ENCODE measurements at regions not wholly inside any gene's neighbourhood (a gene's known extent, or its start where the extent isn't known, plus 50 kb on each side); places are given as distances from the start of the nearest gene placed in this dataset.
"Not testable (repeated sequence)": the region's sequence is repeated elsewhere in the genome, so short reads cannot be mapped to it uniquely, and the experiment has no call there.

DNA sequence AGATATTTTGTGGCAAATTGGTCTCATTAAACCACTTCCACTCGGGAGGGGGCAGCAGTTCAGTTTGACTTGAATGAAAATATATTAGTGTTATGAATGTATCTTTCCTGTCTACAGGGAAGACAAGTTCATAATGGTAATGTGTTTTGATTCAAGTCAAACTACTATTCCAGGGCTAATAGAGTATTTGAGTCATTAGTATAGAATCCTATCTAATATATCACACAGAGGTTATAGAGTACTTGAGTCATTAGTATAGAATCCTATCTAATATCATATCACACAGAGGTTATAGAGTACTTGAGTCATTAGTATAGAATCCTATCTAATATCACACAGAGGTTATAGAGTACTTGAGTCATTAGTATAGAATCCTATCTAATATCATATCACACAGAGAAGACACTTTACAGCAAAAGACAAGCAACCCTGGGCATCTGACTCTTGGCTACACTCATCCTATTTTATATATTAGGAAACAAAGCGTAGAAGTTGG is 199.7 kb upstream of the MAGI2 start:
- no peak for DNase-seq (ENCODE audit: low read depth in 2 of 3, low spot score in 1 of 3)

- no peak for DNase-seq (ENCODE audit: low read depth in 2 of 3, low spot score in 1 of 3)
These were observed 199.2 kb upstream of the MAGI2 start for GRCh38 chr7:79652619-79653018.

- DNase-seq (ENCODE audit: low read depth in 2 of 3, low spot score in 1 of 3) = no peak
These were observed 194.2 kb upstream of the MAGI2 start for GRCh38 chr7:79647711-79648110.

GRCh38 chr7:79646278-79646677 is 192.8 kb upstream of the MAGI2 start:
- DNase-seq (ENCODE audit: low read depth in 2 of 3, low spot score in 1 of 3) = no peak

DNA sequence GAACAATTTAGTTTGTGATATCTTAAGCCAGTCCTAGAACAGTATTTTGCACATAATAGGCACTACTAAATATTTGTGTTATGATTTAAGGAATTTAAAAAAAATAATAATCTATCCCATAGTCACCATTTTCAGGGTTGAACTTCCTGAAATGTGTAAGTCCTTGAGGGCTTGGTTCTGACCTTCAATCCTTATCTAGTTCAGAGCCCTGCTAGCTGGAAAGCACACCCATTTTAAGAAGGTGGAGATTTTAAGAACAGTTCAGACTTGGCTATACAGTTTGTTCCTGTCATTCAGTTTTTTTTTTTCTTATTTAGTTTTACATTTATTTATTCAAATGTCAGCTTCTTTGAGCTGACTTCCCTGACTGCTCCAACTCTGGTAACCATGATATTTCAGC is 183.4 kb upstream of the MAGI2 start:
- no peak for DNase-seq (ENCODE audit: low read depth in 2 of 3, low spot score in 1 of 3)

DNA sequence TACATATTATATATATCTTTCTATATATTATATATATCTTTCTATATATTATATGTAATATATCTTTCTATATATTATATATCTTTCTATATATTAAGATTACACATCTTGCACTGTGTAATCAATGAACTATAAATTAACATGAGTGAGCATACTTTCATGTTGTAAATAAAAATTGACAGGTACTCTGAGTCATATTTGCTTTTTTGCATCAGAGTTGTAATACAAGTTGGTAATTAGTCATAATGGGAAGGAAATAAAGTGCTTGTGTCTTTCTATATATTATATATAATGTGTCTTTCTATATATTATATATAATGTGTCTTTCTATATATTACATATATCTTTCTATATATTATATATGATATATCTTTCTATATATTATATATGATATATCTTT is 172.5 kb upstream of the MAGI2 start:
- not testable (repeated sequence) for DNase-seq (ENCODE audit: low read depth in 2 of 3, low spot score in 1 of 3)

DNA sequence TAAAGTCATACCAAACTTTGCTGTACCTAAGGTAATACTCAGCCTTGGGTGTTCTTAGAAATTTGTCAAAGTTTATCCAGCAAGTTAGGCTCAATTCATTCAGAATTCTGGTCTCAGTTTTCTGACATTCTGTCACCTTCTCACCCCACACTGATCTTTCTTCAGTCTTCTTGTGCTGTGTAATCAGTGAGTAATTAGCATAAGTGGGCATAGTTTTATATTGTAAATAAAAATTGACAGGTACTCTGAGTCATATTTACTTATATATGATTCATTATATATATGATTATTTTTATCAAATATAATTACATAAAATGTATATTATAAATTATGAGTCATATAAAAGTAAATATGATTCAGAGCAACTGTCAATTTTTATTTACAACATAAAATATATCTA is 170.9 kb upstream of the MAGI2 start:
- no peak for DNase-seq (ENCODE audit: low read depth in 2 of 3, low spot score in 1 of 3)

DNA sequence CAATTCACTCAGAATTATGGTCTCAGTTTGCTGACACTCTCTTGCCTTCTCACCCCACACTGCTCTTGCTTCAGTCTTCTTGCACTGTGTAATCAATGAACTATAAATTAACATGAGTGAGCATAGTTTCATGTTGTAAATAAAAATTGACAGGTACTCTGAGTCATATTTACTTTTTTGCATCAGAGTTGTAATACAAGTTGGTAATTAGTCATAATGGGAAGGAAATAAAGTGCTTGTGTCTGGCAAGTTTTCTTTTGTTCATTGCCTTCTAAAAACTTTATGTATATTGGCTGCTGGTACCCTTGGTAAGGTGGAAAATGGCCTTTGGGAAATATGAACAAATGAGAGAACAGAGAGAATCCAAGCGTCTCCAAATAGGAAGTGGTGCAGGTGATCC is 169.3 kb upstream of the MAGI2 start:
- DNase-seq (ENCODE audit: low read depth in 2 of 3, low spot score in 1 of 3) = no peak

DNA sequence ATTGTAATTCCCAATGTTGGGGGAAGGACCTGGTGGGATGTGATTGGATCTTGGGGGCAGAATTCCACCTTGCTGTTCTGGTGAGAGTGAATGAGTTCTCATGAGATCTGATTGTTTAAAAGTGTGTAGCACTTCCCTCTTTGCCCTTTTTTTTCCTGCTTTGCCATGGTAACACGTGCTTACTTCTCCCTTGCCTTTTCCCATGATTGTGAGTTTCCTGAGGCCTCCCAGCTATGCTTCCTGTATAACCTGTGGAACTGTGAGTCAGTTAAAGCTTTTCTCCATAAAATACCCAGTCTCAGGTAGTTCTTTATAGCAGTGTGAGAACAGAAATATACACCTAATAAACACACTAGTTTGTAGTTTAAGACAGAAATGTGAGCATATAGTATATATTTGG is 166.8 kb upstream of the MAGI2 start:
- DNase-seq (ENCODE audit: low read depth in 2 of 3, low spot score in 1 of 3) = no peak

DNA sequence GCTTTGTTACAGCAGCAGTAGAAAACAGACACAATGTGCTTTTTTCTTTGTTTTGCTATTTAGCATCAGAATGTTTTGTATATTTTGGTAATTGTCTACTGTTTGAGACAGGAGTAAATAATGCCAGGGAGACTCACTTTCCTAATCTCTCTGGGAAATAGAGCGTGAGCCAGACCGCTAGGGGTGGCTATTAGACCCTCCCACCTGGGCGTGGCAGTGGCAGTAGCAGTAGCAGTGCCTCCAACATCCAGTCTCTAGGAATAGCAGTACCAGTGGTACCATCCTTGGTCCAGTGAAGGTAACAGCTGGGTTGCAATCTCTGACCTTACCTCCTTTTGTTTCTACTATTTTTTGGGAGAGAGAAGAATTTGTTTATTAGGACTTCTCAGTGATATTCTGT is 165.7 kb upstream of the MAGI2 start:
- no peak for DNase-seq (ENCODE audit: low read depth in 2 of 3, low spot score in 1 of 3)

DNA sequence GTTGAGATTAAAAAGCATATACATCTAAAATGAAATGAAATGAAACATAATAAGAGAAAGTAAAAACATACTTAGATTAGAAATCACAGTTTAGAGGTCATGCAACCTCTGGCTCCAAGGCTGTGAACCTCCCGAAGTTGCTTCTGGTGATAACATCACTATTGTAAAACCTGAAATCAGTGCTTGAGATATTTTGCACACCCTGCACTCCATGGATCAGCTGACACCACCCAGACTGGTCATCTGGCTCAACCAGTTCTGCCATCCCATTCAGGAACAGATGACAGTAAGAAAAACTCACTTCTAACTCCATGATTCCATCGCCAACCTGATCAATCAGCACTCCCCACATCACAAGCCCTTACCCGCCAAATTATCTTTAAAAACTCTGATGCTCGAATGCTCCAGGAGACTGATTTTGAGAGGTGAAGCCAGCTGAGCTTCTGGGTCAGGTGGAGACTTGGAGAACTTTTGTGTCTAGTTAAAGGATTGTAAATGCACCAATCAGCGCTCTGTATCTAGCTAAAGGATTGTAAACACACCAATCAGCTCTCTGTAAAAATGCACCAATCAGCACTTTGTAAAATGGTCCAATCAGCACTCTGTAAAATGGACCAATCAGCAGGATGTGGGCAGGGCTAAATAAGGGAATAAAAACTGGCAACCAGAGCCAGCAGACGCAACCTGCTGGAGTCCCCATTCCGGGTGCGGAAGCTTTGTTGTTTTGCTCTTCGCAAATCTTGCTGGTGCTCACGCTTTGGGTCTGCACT is 162.6 kb upstream of the MAGI2 start:
- DNase-seq (ENCODE audit: low read depth in 2 of 3, low spot score in 1 of 3) = no peak

DNA sequence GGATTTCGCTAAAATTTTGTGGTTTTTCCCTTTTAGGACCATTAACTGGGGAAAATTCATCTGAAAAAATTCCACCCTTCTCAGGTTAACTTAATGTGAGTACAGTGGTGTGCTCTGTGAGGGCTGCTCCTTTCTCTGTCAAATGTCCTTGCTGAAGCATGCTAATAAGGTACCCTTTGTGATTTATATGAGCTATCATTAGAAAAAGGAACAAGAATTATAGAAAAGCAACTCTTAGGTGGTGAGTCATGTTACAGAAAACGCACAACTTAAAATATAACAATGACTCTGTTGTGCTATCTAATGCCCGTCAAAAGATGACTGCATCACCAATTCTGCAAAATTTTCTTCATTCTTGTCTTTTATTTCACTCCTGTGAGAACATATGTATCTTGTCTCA is 162.0 kb upstream of the MAGI2 start:
- DNase-seq (ENCODE audit: low read depth in 2 of 3, low spot score in 1 of 3) = no peak

- DNase-seq (ENCODE audit: low read depth in 2 of 3, low spot score in 1 of 3) = no peak
These were observed 159.4 kb upstream of the MAGI2 start for GRCh38 chr7:79612903-79613302.

DNA sequence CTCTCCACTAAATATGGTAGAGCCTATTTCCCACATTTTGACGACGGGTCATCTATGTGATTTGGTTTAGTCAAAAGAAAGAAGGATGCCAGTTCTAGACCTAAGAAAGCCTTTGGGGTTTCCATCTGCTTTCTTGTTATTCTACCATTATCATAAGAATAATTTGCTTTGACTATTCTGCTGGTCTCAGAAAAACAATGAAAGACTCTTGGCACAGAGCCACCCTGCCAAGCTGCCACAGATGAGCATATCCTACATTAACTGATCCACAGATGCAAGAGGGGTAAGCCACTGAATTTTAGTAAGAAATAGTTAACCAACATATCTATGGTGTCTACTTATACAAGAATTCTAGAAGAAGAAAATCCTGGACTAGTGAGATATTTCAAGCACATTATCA is 158.6 kb upstream of the MAGI2 start:
- no peak for DNase-seq (ENCODE audit: low read depth in 2 of 3, low spot score in 1 of 3)

DNA sequence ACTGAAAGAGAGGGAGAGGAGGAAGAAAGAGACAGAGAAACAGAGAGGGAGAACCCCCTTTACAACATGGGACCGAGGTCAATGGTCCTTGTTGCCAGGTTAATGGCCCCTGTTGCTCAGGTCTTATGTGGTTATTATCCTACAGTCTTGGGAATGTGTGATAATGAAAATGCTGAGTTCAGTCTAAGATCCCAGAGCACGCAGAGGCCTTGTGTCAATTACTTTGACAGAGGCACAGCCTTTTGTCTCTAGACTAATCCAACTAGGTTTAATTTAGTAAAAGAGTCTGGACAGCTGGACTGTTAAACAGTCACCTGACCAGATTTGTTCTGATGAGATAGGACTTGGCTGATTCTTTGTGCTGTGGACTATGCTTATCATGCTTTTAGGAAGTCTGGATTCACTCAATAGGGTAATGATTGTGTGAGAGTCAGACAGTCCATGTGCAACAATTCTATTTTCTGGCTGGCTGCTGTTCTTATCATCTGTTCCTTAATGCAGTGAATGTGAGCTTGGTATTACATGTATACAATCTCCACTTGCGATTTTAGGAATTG is 157.4 kb upstream of the MAGI2 start:
- no peak for DNase-seq (ENCODE audit: low read depth in 2 of 3, low spot score in 1 of 3)

DNA sequence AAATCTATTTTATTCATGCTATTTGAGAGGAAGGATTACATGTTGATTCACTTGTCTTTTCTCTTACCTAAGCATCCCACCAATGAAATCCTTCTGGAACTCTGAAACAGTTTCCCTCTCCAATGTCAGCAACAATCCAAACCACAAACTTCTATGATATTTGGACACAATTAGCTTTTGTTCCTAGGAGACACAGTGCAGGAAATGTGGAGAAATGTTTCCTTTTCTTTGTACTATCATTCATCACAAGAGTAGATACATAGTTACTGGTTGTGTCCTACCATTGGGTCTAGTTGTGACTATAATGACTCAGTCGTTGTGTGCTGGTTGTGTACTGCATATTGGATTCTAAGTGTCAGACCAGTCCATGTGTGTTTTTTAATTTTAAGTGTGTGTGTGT is 156.8 kb upstream of the MAGI2 start:
- DNase-seq (ENCODE audit: low read depth in 2 of 3, low spot score in 1 of 3) = no peak

DNA sequence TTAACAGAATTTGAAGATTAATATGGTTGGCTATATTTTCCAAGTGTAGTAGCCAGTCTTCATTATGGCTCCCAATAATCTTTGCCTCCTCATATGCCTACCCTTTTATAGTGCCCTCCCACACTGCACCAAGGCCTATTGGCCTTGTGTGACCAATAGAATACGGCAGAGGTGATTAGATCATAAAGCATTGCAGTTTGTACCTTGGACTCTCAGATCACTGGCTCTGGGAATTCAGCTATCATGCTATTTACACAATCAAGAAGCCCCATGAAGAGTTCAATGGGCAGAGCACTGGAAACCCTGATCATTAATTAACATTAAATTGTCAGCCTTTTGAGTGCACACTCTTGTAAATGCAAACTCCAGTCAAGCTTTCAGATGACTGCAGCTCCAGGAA is 154.5 kb upstream of the MAGI2 start:
- DNase-seq (ENCODE audit: low read depth in 2 of 3, low spot score in 1 of 3) = no peak

GRCh38 chr7:79604841-79605240 is 151.4 kb upstream of the MAGI2 start:
- DNase-seq (ENCODE audit: low read depth in 2 of 3, low spot score in 1 of 3) = no peak

DNA sequence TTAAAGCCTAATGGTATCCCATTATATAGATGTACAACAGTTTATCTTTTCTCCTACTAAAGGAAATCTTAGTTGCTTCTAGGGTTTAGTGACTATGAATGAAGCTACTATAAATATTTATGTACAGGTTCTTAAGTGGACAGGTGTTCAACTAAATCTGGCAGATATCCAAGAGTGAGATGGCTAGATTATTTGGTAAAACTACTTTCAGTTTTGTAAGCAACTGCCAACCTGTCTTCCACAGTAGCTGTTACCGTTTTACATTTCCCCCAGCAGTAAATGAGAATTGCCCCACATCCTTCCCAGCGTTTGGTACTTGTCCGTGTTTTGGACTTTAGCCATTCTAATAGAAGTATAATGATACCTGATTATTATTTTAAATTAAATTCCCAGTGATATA is 144.9 kb upstream of the MAGI2 start:
- no peak for DNase-seq (ENCODE audit: low read depth in 2 of 3, low spot score in 1 of 3)

GRCh38 chr7:79594671-79595070 is 141.2 kb upstream of the MAGI2 start:
- not testable (repeated sequence) for DNase-seq (ENCODE audit: low read depth in 2 of 3, low spot score in 1 of 3)

DNA sequence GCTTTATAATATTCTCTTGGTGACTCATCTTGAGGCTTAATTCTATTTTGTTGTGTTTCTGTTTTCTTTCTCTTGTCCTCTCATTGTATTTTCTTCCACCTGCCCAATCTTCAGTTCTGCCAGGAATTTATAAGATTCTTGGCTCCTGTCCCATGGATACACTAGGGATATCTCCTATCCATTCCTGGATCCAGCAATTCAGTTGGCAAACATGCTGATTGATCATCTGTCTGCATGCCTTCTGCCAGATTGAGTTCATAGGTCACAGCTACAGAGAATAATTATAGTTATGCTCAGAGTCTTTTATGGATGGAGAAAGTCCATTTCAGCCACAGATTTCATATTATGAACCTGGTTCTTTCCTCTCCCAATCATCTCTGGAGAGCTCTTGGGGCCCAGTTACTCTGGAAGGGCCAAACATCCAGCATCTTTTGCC is 140.4 kb upstream of the MAGI2 start:
- DNase-seq (ENCODE audit: low read depth in 2 of 3, low spot score in 1 of 3) = no peak

DNA sequence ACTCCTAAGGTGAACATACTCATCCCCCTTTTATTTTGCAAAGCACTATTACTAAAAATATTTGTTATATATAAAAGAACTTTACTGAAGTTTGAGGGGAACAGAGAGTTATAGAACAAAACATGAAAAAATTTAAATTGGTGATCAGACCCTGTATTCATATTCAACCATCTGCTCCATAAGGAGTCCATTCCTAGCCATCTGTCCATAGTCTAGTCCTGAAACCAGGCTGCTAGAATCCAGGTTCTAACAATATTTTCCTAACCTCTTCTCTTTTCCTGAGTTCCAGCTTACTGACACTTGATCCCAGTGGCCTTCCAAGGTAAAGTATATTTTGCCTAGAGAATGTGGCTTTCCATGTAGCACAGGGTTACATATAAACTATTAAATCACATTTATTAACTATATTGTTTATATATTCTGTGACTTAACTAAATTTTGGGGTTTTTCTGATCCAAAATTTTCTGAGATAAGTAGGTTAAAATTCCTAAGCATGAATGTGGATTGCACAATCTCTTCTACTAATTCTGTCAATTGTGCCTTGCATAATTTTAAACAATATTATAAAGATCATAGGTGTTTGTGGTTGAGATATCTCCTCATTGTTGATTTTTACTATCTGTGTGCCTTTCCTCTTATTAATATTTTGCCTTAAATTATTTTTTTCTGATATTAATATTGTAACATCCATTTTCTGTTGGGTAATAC is 137.6 kb upstream of the MAGI2 start:
- no peak for DNase-seq (ENCODE audit: low read depth in 2 of 3, low spot score in 1 of 3)
